Activated CD8-positive, alpha-beta memory T cell treated with anti-CD3 and anti-CD28 coated beads, Interleukin-2, amount 10 ng/mL, durations not matched to agents 7 days and 5 days (primary cell): ENCODE measurements at regions not wholly inside any gene's neighbourhood (a gene's known extent, or its start where the extent isn't known, plus 50 kb on each side); places are given as distances from the start of the nearest gene placed in this dataset.

Source experiments
- ATAC-seq: fragments of 150-1000 bp; cut with Tn5 transposase; one replicate; pipeline ENCODE4 v1.10.0; 2021; ENCODE audit warnings: moderate library complexity
- CTCF ChIA-PET: fragments of 350-600 bp; sonication (Branson Sonifier 250); formaldehyde crosslinking; loops from one replicate; lab custom pipeline; 2021; ENCODE audit warnings: antibody characterized with exemption; lab: Charles Lee
- DNase-seq: peaks from one replicate; pipeline ENCODE4 v3.0.0-alpha.2; 2020
- H3K27ac Mint-ChIP-seq: one replicate; pipeline ENCODE4 v1.8.0; 2021; ENCODE audit warnings: mild to moderate bottlenecking, mixed read lengths
- H3K27me3 Mint-ChIP-seq: one replicate; pipeline ENCODE4 v1.8.0; 2021; ENCODE audit warnings: mixed read lengths
- H3K36me3 Mint-ChIP-seq: one replicate; pipeline ENCODE4 v1.8.0; 2021; ENCODE audit warnings: mild to moderate bottlenecking, mixed read lengths
- H3K4me1 Mint-ChIP-seq: one replicate; pipeline ENCODE4 v1.8.0; 2021; ENCODE audit warnings: mixed read lengths
- H3K4me3 Mint-ChIP-seq: one replicate; pipeline ENCODE4 v1.8.0; 2021; ENCODE audit warnings: mild to moderate bottlenecking, moderate library complexity, mixed read lengths
- H3K9me3 Mint-ChIP-seq: one replicate; pipeline ENCODE4 v1.8.0; 2022; ENCODE audit warnings: low read depth, mixed read lengths

GRCh38 chr1:239255628-239256160 is 130.7 kb upstream of the CHRM3 start:
- DNase-seq (no peak), ATAC-seq (no peak)
- Mint-ChIP-seq H3K27me3 (no peaks in the 10 kb centered on the region), H3K4me3 (no peak overlapping the region), H3K9me3 (peaks cover 7% of the 10 kb centered on the region), H3K36me3 (no peaks in the 10 kb centered on the region), H3K27ac (no peak overlapping the region), H3K4me1 (no peaks in the 10 kb centered on the region)
- CTCF ChIA-PET, result no interaction called here

GRCh38 chr1:239254999-239255398 is 131.4 kb upstream of the CHRM3 start:
- Mint-ChIP-seq H3K27ac (no peak overlapping the region), H3K27me3 (no peaks in the 10 kb centered on the region), H3K36me3 (no peaks in the 10 kb centered on the region), H3K9me3 (peaks cover 7% of the 10 kb centered on the region), H3K4me3 (no peak overlapping the region), H3K4me1 (no peaks in the 10 kb centered on the region)
- CTCF ChIA-PET, result no interaction called here
- ATAC-seq (no peak), DNase-seq (no peak)

GRCh38 chr1:239253032-239253431 is 133.3 kb upstream of the CHRM3 start:
- H3K27ac Mint-ChIP-seq, result no peak overlapping the region
- no peaks in the 10 kb centered on the region for H3K27me3 Mint-ChIP-seq
- ATAC-seq (no peak), DNase-seq (no peak)
- H3K36me3 Mint-ChIP-seq, result no peaks in the 10 kb centered on the region
- CTCF ChIA-PET, result no interaction called here
- peaks cover 7% of the 10 kb centered on the region for H3K9me3 Mint-ChIP-seq
- H3K4me1 Mint-ChIP-seq, result no peaks in the 10 kb centered on the region
- no peak overlapping the region for H3K4me3 Mint-ChIP-seq

- Mint-ChIP-seq H3K27me3 (no peaks in the 10 kb centered on the region), H3K4me3 (no peak overlapping the region), H3K36me3 (no peaks in the 10 kb centered on the region), H3K4me1 (no peaks in the 10 kb centered on the region), H3K9me3 (peaks cover 2% of the 10 kb centered on the region), H3K27ac (no peak overlapping the region)
- DNase-seq, result no peak
- CTCF ChIA-PET, result no interaction called here
- ATAC-seq, result no peak
These were observed 135.9 kb upstream of the CHRM3 start for GRCh38 chr1:239250353-239251035.

GRCh38 chr1:239247285-239247684 is 139.1 kb upstream of the CHRM3 start:
- ATAC-seq, result no peak

GRCh38 chr1:239244084-239244483 is 142.3 kb upstream of the CHRM3 start:
- ATAC-seq (no peak), DNase-seq (no peak)
- H3K27me3 Mint-ChIP-seq, result no peaks in the 10 kb centered on the region
- H3K4me1 Mint-ChIP-seq, result no peaks in the 10 kb centered on the region
- no peak overlapping the region for H3K27ac Mint-ChIP-seq
- H3K4me3 Mint-ChIP-seq, result no peak overlapping the region
- CTCF ChIA-PET, result no interaction called here
- H3K9me3 Mint-ChIP-seq, result no peaks in the 10 kb centered on the region
- no peaks in the 10 kb centered on the region for H3K36me3 Mint-ChIP-seq

More at GRCh38 chr1:239247285-239247684, 139.1 kb upstream of the CHRM3 start:
- H3K27ac Mint-ChIP-seq, result no peak overlapping the region
- DNase-seq, result no peak
- CTCF ChIA-PET, result no interaction called here
- peaks cover 2% of the 10 kb centered on the region for H3K9me3 Mint-ChIP-seq
- no peaks in the 10 kb centered on the region for H3K4me1 Mint-ChIP-seq
- no peaks in the 10 kb centered on the region for H3K36me3 Mint-ChIP-seq
- no peak overlapping the region for H3K4me3 Mint-ChIP-seq
- H3K27me3 Mint-ChIP-seq, result no peaks in the 10 kb centered on the region

GRCh38 chr1:239243006-239243405 is 143.4 kb upstream of the CHRM3 start:
- no peaks in the 10 kb centered on the region for H3K9me3 Mint-ChIP-seq
- no peak overlapping the region for H3K27ac Mint-ChIP-seq
- CTCF ChIA-PET, result no interaction called here

GRCh38 chr1:239242404-239242803 is 144.0 kb upstream of the CHRM3 start:
- Mint-ChIP-seq H3K27me3 (no peaks in the 10 kb centered on the region), H3K9me3 (no peaks in the 10 kb centered on the region), H3K27ac (no peak overlapping the region), H3K4me1 (no peaks in the 10 kb centered on the region), H3K36me3 (no peaks in the 10 kb centered on the region), H3K4me3 (no peak overlapping the region)
- DNase-seq, result no peak
- CTCF ChIA-PET, result no interaction called here
- no peak for ATAC-seq

More at GRCh38 chr1:239243006-239243405, 143.4 kb upstream of the CHRM3 start:
- no peaks in the 10 kb centered on the region for H3K4me1 Mint-ChIP-seq
- no peak for DNase-seq
- H3K27me3 Mint-ChIP-seq, result no peaks in the 10 kb centered on the region
- no peaks in the 10 kb centered on the region for H3K36me3 Mint-ChIP-seq
- no peak for ATAC-seq
- H3K4me3 Mint-ChIP-seq, result no peak overlapping the region

- Mint-ChIP-seq H3K4me1 (no peaks in the 10 kb centered on the region), H3K4me3 (no peak overlapping the region), H3K27ac (no peak overlapping the region), H3K27me3 (no peaks in the 10 kb centered on the region), H3K36me3 (no peaks in the 10 kb centered on the region), H3K9me3 (no peaks in the 10 kb centered on the region)
- DNase-seq (no peak), ATAC-seq (no peak)
- CTCF ChIA-PET, result no interaction called here
These were observed 145.6 kb upstream of the CHRM3 start for GRCh38 chr1:239240736-239241135.

GRCh38 chr1:239239529-239239928 is 146.8 kb upstream of the CHRM3 start:
- ATAC-seq (no peak), DNase-seq (no peak)
- H3K36me3 Mint-ChIP-seq, result no peaks in the 10 kb centered on the region
- no peaks in the 10 kb centered on the region for H3K4me1 Mint-ChIP-seq
- no peak overlapping the region for H3K4me3 Mint-ChIP-seq
- H3K9me3 Mint-ChIP-seq, result no peaks in the 10 kb centered on the region
- H3K27ac Mint-ChIP-seq, result no peak overlapping the region
- no peaks in the 10 kb centered on the region for H3K27me3 Mint-ChIP-seq
- CTCF ChIA-PET, result no interaction called here

- Mint-ChIP-seq H3K4me1 (no peaks in the 10 kb centered on the region), H3K9me3 (no peaks in the 10 kb centered on the region), H3K27ac (no peak overlapping the region), H3K27me3 (no peaks in the 10 kb centered on the region), H3K36me3 (no peaks in the 10 kb centered on the region), H3K4me3 (no peak overlapping the region)
- DNase-seq, result no peak
- ATAC-seq, result no peak
- CTCF ChIA-PET, result no interaction called here
These were observed 148.5 kb upstream of the CHRM3 start for GRCh38 chr1:239237912-239238311.

- CTCF ChIA-PET, result no interaction called here
- Mint-ChIP-seq H3K4me1 (no peaks in the 10 kb centered on the region), H3K27me3 (no peaks in the 10 kb centered on the region), H3K36me3 (no peaks in the 10 kb centered on the region), H3K27ac (no peak overlapping the region), H3K9me3 (peaks cover 6% of the 10 kb centered on the region), H3K4me3 (no peak overlapping the region)
- DNase-seq (no peak), ATAC-seq (no peak)
These were observed 152.7 kb upstream of the CHRM3 start for GRCh38 chr1:239233626-239234025.

GRCh38 chr1:239232921-239233320 is 153.4 kb upstream of the CHRM3 start:
- DNase-seq (no peak), ATAC-seq (no peak)
- Mint-ChIP-seq H3K4me1 (no peaks in the 10 kb centered on the region), H3K4me3 (no peak overlapping the region), H3K27me3 (no peaks in the 10 kb centered on the region), H3K9me3 (peaks cover 6% of the 10 kb centered on the region), H3K27ac (no peak overlapping the region), H3K36me3 (no peaks in the 10 kb centered on the region)
- CTCF ChIA-PET, result no interaction called here

- CTCF ChIA-PET, result no interaction called here
- Mint-ChIP-seq H3K27ac (no peak overlapping the region), H3K4me1 (no peaks in the 10 kb centered on the region), H3K36me3 (no peaks in the 10 kb centered on the region), H3K4me3 (no peak overlapping the region), H3K9me3 (peaks cover 17% of the 10 kb centered on the region), H3K27me3 (no peaks in the 10 kb centered on the region)
- ATAC-seq (no peak), DNase-seq (no peak)
These were observed 157.9 kb upstream of the CHRM3 start for GRCh38 chr1:239228451-239228850.
